ENCODE measurements at regions not wholly inside any gene's neighbourhood (a gene's known extent, or its start where the extent isn't known, plus 50 kb on each side); places are given as distances from the start of the nearest gene placed in this dataset.

DNA sequence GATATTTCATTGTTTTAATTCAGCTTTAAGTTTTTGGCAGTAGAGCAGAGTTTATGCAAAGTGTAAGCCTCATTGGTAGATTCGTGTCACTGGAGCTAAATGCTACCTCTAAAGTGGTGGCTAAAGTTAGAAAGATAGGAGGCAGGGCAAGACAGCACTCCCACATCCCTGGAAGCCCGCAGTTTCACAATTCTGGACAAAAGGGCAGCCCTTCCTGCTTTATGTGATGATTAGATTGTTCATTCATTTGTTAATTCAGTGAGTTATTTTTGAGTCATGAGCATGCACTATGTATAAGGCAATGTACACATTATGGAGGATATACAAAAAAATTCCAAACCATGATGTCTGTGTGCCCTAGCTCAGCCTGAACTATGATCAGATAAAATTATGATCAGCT is 52.1 kb upstream of the EIF3M start:
- Histone ChIP-seq H3K36me3 (no peaks in the 10 kb centered on the region), H3K27ac (no peak overlapping the region), H3K27me3 (no peaks in the 10 kb centered on the region), H3K4me1 (no peaks in the 10 kb centered on the region), H3K4me3 (no peak overlapping the region), H3K9me3 (no peaks in the 10 kb centered on the region)
- intact Hi-C loops (cut with DNase I) = no loop called here
- FAIRE-seq (no peak), ATAC-seq (no peak), DNase-seq (no peak)
- 48 to 59% methylated on average over 2 of the region's 2 CpGs for WGBS, 2 donors
- no peak for TF ChIP-seq CTCF (IDR thresholded peaks at IDR 0.05)

GRCh38 chr11:32529994-32530588 is 53.5 kb upstream of the EIF3M start:
- H3K9me3 ChIP-seq = no peaks in the 10 kb centered on the region
- no peak for TF ChIP-seq CTCF (IDR thresholded peaks at IDR 0.05)
- no peaks in the 10 kb centered on the region for H3K27me3 ChIP-seq
- FAIRE-seq = no peak
- no peaks in the 10 kb centered on the region for H3K36me3 ChIP-seq
- intact Hi-C loops (cut with DNase I) = no loop called here
- no peak overlapping the region for H3K27ac ChIP-seq
- WGBS, 2 donors = 76 to 85% methylated on average over 8 of the region's 8 CpGs
- ATAC-seq = no peak
- H3K4me3 ChIP-seq = no peak overlapping the region
- H3K4me1 ChIP-seq = no peaks in the 10 kb centered on the region
- DNase-seq = no peak

DNA sequence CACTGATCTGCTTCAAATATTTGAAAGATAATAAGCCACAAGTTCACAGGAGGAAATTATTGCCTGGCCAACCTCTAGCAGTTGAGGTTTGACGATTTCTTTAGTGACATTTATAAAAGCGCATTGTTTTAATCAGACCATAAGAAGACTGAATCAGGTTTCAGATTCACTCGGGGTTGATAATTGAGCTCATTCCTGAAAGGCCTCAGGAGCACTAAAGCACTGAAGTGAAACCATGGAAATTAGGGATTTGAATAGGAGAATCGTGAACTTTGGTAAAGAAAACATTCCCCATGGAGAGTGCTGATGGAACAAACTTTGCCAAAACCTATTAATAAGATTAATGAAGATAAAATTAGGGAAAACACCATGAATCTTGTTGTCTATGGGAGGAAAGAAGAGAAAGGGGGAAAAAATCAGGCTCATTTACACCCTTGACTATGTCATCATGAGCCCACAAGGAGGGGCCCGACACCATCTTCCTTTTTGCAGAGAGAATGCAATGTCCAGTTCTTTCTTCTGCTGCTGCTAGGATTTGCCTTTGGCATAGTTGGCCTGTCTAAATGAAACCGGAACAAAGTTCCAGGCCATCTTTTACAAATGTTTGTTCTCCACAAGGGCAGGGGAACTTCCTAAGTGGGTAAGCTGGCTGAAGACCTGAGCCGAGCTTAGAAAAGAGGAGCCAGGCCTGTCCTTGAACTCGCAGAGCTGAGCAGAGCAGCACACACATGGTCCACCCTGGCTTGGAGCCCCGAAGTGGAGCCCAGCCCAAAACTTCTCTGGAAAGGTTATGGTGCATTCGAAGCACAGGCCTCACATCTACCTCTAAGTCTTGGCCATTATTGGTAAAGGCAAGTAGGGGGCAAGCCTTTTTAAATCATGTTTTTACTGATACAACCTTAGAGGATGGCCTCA is 56.1 kb upstream of the EIF3M start:
- WGBS, 2 donors = 64 to 75% methylated on average over 10 of the region's 10 CpGs
- no peak for TF ChIP-seq CTCF (IDR thresholded peaks at IDR 0.05)
- ATAC-seq = no peak

GRCh38 chr11:32526760-32527159 is 56.9 kb upstream of the EIF3M start:
- DNase-seq = no peak
- FAIRE-seq = no peak
- H3K27ac ChIP-seq = no peak overlapping the region
- no peak overlapping the region for H3K4me3 ChIP-seq
- H3K36me3 ChIP-seq = no peaks in the 10 kb centered on the region
- intact Hi-C loops (cut with DNase I) = no loop called here
- no peaks in the 10 kb centered on the region for H3K27me3 ChIP-seq
- no peak for TF ChIP-seq CTCF (IDR thresholded peaks at IDR 0.05)
- H3K4me1 ChIP-seq = no peaks in the 10 kb centered on the region
- 64 to 72% methylated on average over 4 of the region's 4 CpGs for WGBS, 2 donors
- no peak for ATAC-seq
- H3K9me3 ChIP-seq = no peaks in the 10 kb centered on the region

More for the DNA sequence above, 56.1 kb upstream of the EIF3M start:
- Histone ChIP-seq H3K27me3 (no peaks in the 10 kb centered on the region), H3K27ac (no peak overlapping the region), H3K9me3 (no peaks in the 10 kb centered on the region), H3K4me1 (no peaks in the 10 kb centered on the region), H3K4me3 (no peak overlapping the region), H3K36me3 (no peaks in the 10 kb centered on the region)
- FAIRE-seq = no peak
- intact Hi-C loops (cut with DNase I) = no loop called here
- DNase-seq = no peak

- no peaks in the 10 kb centered on the region for H3K9me3 ChIP-seq
- no peaks in the 10 kb centered on the region for H3K4me1 ChIP-seq
- no peaks in the 10 kb centered on the region for H3K36me3 ChIP-seq
- no peak for TF ChIP-seq CTCF (IDR thresholded peaks at IDR 0.05)
- FAIRE-seq = no peak
- no peaks in the 10 kb centered on the region for H3K27me3 ChIP-seq
- intact Hi-C loops (cut with DNase I) = no loop called here
- H3K27ac ChIP-seq = no peak overlapping the region
- 37 to 47% methylated on average over 5 of the region's 5 CpGs for WGBS, 2 donors
- H3K4me3 ChIP-seq = no peak overlapping the region
- no peak for DNase-seq
- ATAC-seq = no peak
Observed at GRCh38 chr11:32511926-32512325, 71.7 kb upstream of the EIF3M start.
